ENCODE measurements at regions not wholly inside any gene's neighbourhood (a gene's known extent, or its start where the extent isn't known, plus 50 kb on each side); places are given as distances from the start of the nearest gene placed in this dataset.

- no peak for TF ChIP-seq CTCF (IDR thresholded peaks at IDR 0.05; ENCODE audit: low read length)
- TF ChIP-seq EZH2phosphoT487 (IDR thresholded peaks at IDR 0.05; ENCODE audit: low read length): no peak
- no peak for TF ChIP-seq EZH2 (optimal IDR thresholded peaks at IDR 0.05; ENCODE audit: low read depth, low read length)
These were observed 365.4 kb downstream of the AEBP2 start for GRCh38 chr12:19804737-19805136.
